ENCODE measurements at regions not wholly inside any gene's neighbourhood (a gene's known extent, or its start where the extent isn't known, plus 50 kb on each side); places are given as distances from the start of the nearest gene placed in this dataset.
"Not testable (repeated sequence)": the region's sequence is repeated elsewhere in the genome, so short reads cannot be mapped to it uniquely, and the experiment has no call there.

- not testable (repeated sequence) for DNase-seq (ENCODE audit: low read depth)
These were observed 60.9 kb downstream of the PGRMC1 start for GRCh38 chrX:119296973-119297372.

GRCh38 chrX:119299812-119300211 is 63.7 kb downstream of the PGRMC1 start:
- DNase-seq (ENCODE audit: low read depth): not testable (repeated sequence)

- no peak for DNase-seq (ENCODE audit: low read depth)
These were observed 67.1 kb downstream of the PGRMC1 start for GRCh38 chrX:119303137-119303536.

- no peak for DNase-seq (ENCODE audit: low read depth)
These were observed 73.7 kb upstream of the SLC25A43 start for GRCh38 chrX:119325456-119325855.

GRCh38 chrX:119331873-119332272 is 67.3 kb upstream of the SLC25A43 start:
- not testable (repeated sequence) for DNase-seq (ENCODE audit: low read depth)

GRCh38 chrX:119332855-119333720 is 66.0 kb upstream of the SLC25A43 start:
- DNase-seq (ENCODE audit: low read depth): not testable (repeated sequence)

- DNase-seq (ENCODE audit: low read depth): not testable (repeated sequence)
These were observed 65.5 kb upstream of the SLC25A43 start for GRCh38 chrX:119333721-119334032.

GRCh38 chrX:119334468-119335050 is 64.6 kb upstream of the SLC25A43 start:
- not testable (repeated sequence) for DNase-seq (ENCODE audit: low read depth)

- DNase-seq (ENCODE audit: low read depth): no peak
These were observed 61.9 kb upstream of the SLC25A43 start for GRCh38 chrX:119337201-119337600.

GRCh38 chrX:119340606-119341205 is 58.4 kb upstream of the SLC25A43 start:
- DNase-seq (ENCODE audit: low read depth): no peak

GRCh38 chrX:119343856-119344255 is 55.3 kb upstream of the SLC25A43 start:
- DNase-seq (ENCODE audit: low read depth): peak; percentile 27

All from renal cortical epithelial cell (primary cell).